A204.1 (cell line): ENCODE measurements at regions not wholly inside any gene's neighbourhood (a gene's known extent, or its start where the extent isn't known, plus 50 kb on each side); places are given as distances from the start of the nearest gene placed in this dataset.

Experiments
- FAIRE-seq: peaks from 2 replicates; lab custom pipeline; 2012; peaks lifted over from hg19 to GRCh38; lab: Jason Lieb, UNC

GRCh38 chr5:165304193-165304827, 1798.9 kb downstream of the MAT2B start:
- no peak for FAIRE-seq

- no peak for FAIRE-seq
Observed at GRCh38 chr5:165305596-165305995, 1800.2 kb downstream of the MAT2B start.

- FAIRE-seq = no peak
Observed at GRCh38 chr5:165309446-165309845, 1804.0 kb downstream of the MAT2B start.

GRCh38 chr5:165310031-165310430, 1804.6 kb downstream of the MAT2B start:
- no peak for FAIRE-seq

- FAIRE-seq = no peak
Observed at GRCh38 chr5:165321912-165322311, 1816.5 kb downstream of the MAT2B start.

GRCh38 chr5:165325221-165325620, 1819.8 kb downstream of the MAT2B start:
- FAIRE-seq = no peak

GRCh38 chr5:165327631-165328030, 1822.2 kb downstream of the MAT2B start:
- no peak for FAIRE-seq

GRCh38 chr5:165328846-165329245, 1823.4 kb downstream of the MAT2B start:
- no peak for FAIRE-seq

- FAIRE-seq = no peak
Observed at GRCh38 chr5:165333623-165334022, 1828.2 kb downstream of the MAT2B start.

GRCh38 chr5:165334201-165334600, 1828.8 kb downstream of the MAT2B start:
- no peak for FAIRE-seq

- FAIRE-seq = no peak
Observed at GRCh38 chr5:165349735-165350134, 1844.3 kb downstream of the MAT2B start.

- no peak for FAIRE-seq
Observed at GRCh38 chr5:165351342-165351741, 1845.9 kb downstream of the MAT2B start.

- no peak for FAIRE-seq
Observed at GRCh38 chr5:165360366-165360765, 1854.9 kb downstream of the MAT2B start.

GRCh38 chr5:165360784-165361542, 1855.5 kb downstream of the MAT2B start:
- FAIRE-seq = no peak

GRCh38 chr5:165370233-165370632, 1864.8 kb downstream of the MAT2B start:
- no peak for FAIRE-seq

- no peak for FAIRE-seq
Observed at GRCh38 chr5:165370794-165371193, 1865.4 kb downstream of the MAT2B start.

GRCh38 chr5:165375201-165375600, 1869.8 kb downstream of the MAT2B start:
- no peak for FAIRE-seq

GRCh38 chr5:165393839-165394238, 1888.4 kb downstream of the MAT2B start:
- FAIRE-seq = no peak

- FAIRE-seq = no peak
Observed at GRCh38 chr5:165397516-165397915, 1892.1 kb downstream of the MAT2B start.

- no peak for FAIRE-seq
Observed at GRCh38 chr5:165400086-165400485, 1894.7 kb downstream of the MAT2B start.

GRCh38 chr5:165404917-165405316, 1899.5 kb downstream of the MAT2B start:
- no peak for FAIRE-seq

- no peak for FAIRE-seq
Observed at GRCh38 chr5:165405340-165405739, 1899.9 kb downstream of the MAT2B start.

GRCh38 chr5:165407352-165407751, 1901.9 kb downstream of the MAT2B start:
- FAIRE-seq = no peak

GRCh38 chr5:165410476-165410875, 1905.1 kb downstream of the MAT2B start:
- no peak for FAIRE-seq
